ENCODE measurements at regions not wholly inside any gene's neighbourhood (a gene's known extent, or its start where the extent isn't known, plus 50 kb on each side); places are given as distances from the start of the nearest gene placed in this dataset.

DNA sequence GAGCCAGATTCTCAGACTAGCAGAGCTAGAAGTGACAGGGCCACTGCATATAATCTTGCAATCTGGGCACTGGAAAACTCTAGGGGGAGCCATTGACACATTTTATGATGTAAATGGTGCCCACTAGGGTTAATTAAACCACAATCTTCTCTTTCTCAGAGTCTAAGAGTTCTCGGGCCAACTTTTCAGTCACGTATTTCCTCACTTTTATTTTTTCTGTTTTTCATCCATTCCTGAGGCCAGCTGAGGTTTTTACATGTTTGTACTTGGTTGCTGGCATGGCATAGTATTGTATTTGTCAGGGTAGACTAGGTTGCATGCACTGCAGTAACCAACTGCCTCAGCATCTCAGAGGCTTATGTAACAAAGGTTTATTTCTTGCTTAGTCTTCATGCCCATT, 138.2 kb downstream of the ZNF326 start:
- WGBS, 2 donors = 9 to 13% methylated on average over 2 of the region's 2 CpGs
- DNase-seq = peak in 3 of 4 donors; percentile 12 to 27 (median 22)
- intact Hi-C loops (cut with DNase I) = no loop called here

DNA sequence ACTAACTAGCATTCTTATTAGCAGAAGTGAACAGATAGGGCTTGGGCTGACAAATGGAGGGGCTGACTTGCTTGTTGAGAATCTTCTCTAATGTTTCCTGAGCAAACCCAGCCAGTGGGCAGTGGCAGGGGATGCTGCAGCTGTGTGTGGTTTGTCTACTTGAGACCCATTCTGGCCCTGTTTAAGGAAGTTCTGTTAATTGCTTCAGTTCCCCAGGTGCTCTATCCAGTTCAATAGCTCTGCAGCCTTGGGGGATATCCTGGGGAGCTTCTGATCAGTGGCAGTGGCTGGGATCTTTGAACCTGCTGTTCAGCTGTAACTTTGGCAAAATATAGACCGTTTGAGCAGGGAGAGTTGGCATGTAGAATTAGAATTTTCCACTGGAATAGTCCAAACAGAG, 137.4 kb downstream of the ZNF326 start:
- H3K4me1 ChIP-seq = no peaks in the 10 kb centered on the region
- intact Hi-C loops (cut with DNase I) = no loop called here
- H3K36me3 ChIP-seq (replicated peaks in 1 of 2; ENCODE audit: insufficient read depth in 1 of 2, low read depth in 2 of 2) = no peaks in the 10 kb centered on the region
- H3K4me3 ChIP-seq = no peak overlapping the region
- ATAC-seq (no peak), DNase-seq (no peak)
- no peak overlapping the region for H3K27ac ChIP-seq
- H3K9me3 ChIP-seq = no peaks in the 10 kb centered on the region
- WGBS, 2 donors = 35 to 40% methylated on average over 1 of the region's 1 CpG
- no peaks in the 10 kb centered on the region for H3K27me3 ChIP-seq
- TF ChIP-seq POLR2A (IDR thresholded peaks at IDR 0.05) (no peak), CTCF (IDR thresholded peaks at IDR 0.05) (no peak)

More for the DNA sequence above, 138.2 kb downstream of the ZNF326 start:
- ATAC-seq = no peak
- Histone ChIP-seq H3K36me3 (replicated peaks in 1 of 2; ENCODE audit: insufficient read depth in 1 of 2, low read depth in 2 of 2) (no peaks in the 10 kb centered on the region), H3K9me3 (no peaks in the 10 kb centered on the region), H3K4me3 (no peak overlapping the region), H3K4me1 (no peaks in the 10 kb centered on the region), H3K27ac (no peak overlapping the region), H3K27me3 (no peaks in the 10 kb centered on the region)
- TF ChIP-seq POLR2A (IDR thresholded peaks at IDR 0.05) (no peak), CTCF (IDR thresholded peaks at IDR 0.05) (peak in 5 of 7 experiments; percentile 32 to 48 (median 41))

- DNase-seq (no peak), ATAC-seq (no peak)
- intact Hi-C loops (cut with DNase I) = no loop called here
- Histone ChIP-seq H3K27ac (no peak overlapping the region), H3K4me3 (no peak overlapping the region), H3K36me3 (replicated peaks in 1 of 2; ENCODE audit: insufficient read depth in 1 of 2, low read depth in 2 of 2) (no peaks in the 10 kb centered on the region), H3K27me3 (no peaks in the 10 kb centered on the region), H3K9me3 (no peaks in the 10 kb centered on the region), H3K4me1 (no peaks in the 10 kb centered on the region)
- TF ChIP-seq POLR2A (IDR thresholded peaks at IDR 0.05) (no peak), CTCF (IDR thresholded peaks at IDR 0.05) (no peak)
- 54 to 72% methylated on average over 1 of the region's 1 CpG for WGBS, 2 donors
Observed at GRCh38 chr1:90127288-90127953, 132.5 kb downstream of the ZNF326 start.

DNA sequence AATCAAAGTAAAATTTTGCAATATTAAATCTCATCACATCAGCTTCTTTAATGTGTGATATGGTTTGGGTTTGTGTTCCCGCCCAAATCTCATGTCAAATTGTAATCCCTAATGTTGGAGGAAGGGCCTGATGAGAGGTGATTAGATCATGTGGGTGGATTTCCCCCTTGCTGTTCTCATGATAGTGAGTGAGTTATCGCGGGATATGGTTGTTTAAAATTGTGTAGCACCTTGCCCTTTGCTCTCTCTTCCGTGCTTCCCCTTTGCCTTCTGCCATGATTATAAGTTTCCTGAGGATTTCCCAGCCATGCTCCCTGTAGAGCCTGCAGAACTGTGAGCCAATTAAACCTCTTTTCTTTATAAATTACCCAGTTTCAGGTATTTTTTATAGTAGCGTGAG, 131.9 kb downstream of the ZNF326 start:
- Histone ChIP-seq H3K4me1 (no peaks in the 10 kb centered on the region), H3K9me3 (no peaks in the 10 kb centered on the region), H3K27ac (no peak overlapping the region), H3K4me3 (no peak overlapping the region), H3K27me3 (no peaks in the 10 kb centered on the region), H3K36me3 (replicated peaks in 1 of 2; ENCODE audit: insufficient read depth in 1 of 2, low read depth in 2 of 2) (no peaks in the 10 kb centered on the region)
- no peak for TF ChIP-seq CTCF (IDR thresholded peaks at IDR 0.05)
- TF ChIP-seq POLR2A (IDR thresholded peaks at IDR 0.05) = no peak
- intact Hi-C loops (cut with DNase I) = no loop called here
- no peak for DNase-seq
- WGBS, 2 donors = 72 to 74% methylated on average over 5 of the region's 5 CpGs
- no peak for ATAC-seq
